ENCODE measurements at regions not wholly inside any gene's neighbourhood (a gene's known extent, or its start where the extent isn't known, plus 50 kb on each side); places are given as distances from the start of the nearest gene placed in this dataset.

DNA sequence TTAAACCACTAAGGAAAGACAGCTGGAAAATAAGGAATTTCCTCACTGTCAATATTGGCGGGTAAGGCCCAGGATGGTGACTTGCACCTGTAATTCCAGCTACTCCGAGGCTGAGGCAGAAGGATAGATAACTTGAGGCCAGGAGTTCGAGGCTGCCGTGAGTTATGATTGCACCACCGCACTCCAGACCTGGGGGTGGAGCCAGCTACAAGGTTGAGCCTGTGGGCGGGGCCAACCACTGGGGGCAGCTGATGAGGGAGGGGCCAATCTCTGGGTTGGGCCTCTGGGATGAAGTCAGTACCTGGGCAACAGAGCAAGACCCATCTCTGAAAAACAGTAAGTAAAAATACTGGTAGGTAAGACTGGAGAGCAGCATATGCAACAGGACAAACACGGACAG lies 80.1 kb upstream of the ADO start:
- H2BK20ac ChIP-seq (ENCODE audit: low read depth, low read length, poor library complexity, severe bottlenecking) = no peak overlapping the region
- H3K4ac ChIP-seq (ENCODE audit: low read depth, low read length) = no peak overlapping the region
- no peak overlapping the region for H2BK120ac ChIP-seq (ENCODE audit: low read depth, low read length, poor library complexity, severe bottlenecking)
- H4K91ac ChIP-seq (ENCODE audit: insufficient read length, low read depth, low read length) = no peak overlapping the region
- no peak overlapping the region for H2BK15ac ChIP-seq (ENCODE audit: low read depth, low read length)
- H2AFZ ChIP-seq (ENCODE audit: low read length) = no peak overlapping the region
- H4K8ac ChIP-seq (replicated peaks; ENCODE audit: insufficient read length, low read depth, low read length) = no peak overlapping the region
- no peaks in the 10 kb centered on the region for H3K4me1 ChIP-seq (ENCODE audit: insufficient read depth, low read length)
- no peak overlapping the region for H3K18ac ChIP-seq (ENCODE audit: insufficient read length, low read depth, low read length)
- no peak overlapping the region for H3K14ac ChIP-seq (ENCODE audit: insufficient read depth, low read length)
- H3K79me2 ChIP-seq (ENCODE audit: insufficient read depth, low read length) = no peaks in the 10 kb centered on the region
- H3K79me1 ChIP-seq (ENCODE audit: insufficient read depth, low read depth, low read length, poor library complexity, severe bottlenecking) = no peaks in the 10 kb centered on the region
- Mint-ChIP-seq H3K27me3 (ENCODE audit: low read depth) (no peaks in the 10 kb centered on the region; the same call in 1 of the 2 replicates), H3K27ac (no peak overlapping the region), H3K4me1 (no peaks in the 10 kb centered on the region), H3K4me3 (no peak overlapping the region), H3K9me3 (no peaks in the 10 kb centered on the region), H3K36me3 (ENCODE audit: insufficient read depth in 1 of 3, low read depth in 3 of 3) (no peaks in the 10 kb centered on the region)
- no peak overlapping the region for H3K9ac ChIP-seq (ENCODE audit: extremely low read depth, insufficient read length, low read length)
- H3K4me2 ChIP-seq (ENCODE audit: insufficient read depth, insufficient read length, low read length) = no peak overlapping the region
- H2BK5ac ChIP-seq (ENCODE audit: insufficient read length, low read length) = no peak overlapping the region
- H2AK5ac ChIP-seq (ENCODE audit: insufficient read length, low read length) = no peak overlapping the region
- H3K23ac ChIP-seq (ENCODE audit: insufficient read length, low read depth, low read length) = no peak overlapping the region
- TF ChIP-seq, protein P1, sequence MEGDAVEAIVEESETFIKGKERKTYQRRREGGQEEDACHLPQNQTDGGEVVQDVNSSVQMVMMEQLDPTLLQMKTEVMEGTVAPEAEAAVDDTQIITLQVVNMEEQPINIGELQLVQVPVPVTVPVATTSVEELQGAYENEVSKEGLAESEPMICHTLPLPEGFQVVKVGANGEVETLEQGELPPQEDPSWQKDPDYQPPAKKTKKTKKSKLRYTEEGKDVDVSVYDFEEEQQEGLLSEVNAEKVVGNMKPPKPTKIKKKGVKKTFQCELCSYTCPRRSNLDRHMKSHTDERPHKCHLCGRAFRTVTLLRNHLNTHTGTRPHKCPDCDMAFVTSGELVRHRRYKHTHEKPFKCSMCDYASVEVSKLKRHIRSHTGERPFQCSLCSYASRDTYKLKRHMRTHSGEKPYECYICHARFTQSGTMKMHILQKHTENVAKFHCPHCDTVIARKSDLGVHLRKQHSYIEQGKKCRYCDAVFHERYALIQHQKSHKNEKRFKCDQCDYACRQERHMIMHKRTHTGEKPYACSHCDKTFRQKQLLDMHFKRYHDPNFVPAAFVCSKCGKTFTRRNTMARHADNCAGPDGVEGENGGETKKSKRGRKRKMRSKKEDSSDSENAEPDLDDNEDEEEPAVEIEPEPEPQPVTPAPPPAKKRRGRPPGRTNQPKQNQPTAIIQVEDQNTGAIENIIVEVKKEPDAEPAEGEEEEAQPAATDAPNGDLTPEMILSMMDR (conservative IDR thresholded peaks at IDR 0.05) = no peak
- no peak overlapping the region for H2BK12ac ChIP-seq (ENCODE audit: insufficient read length, low read depth, low read length)
- H3K23me2 ChIP-seq (ENCODE audit: insufficient read length, low read depth, low read length, poor library complexity, severe bottlenecking) = no peaks in the 10 kb centered on the region
- no peaks in the 10 kb centered on the region for H3K27me3 ChIP-seq (ENCODE audit: insufficient read depth, low read length)
- no peak for DNase-seq
- H3T11ph ChIP-seq (ENCODE audit: low read length) = no peak overlapping the region
- no CpG with 5 or more reads among the region's 7 CpGs for WGBS (ENCODE audit: extremely low coverage, insufficient read length, low lambda C conversion rate)
- H3K56ac ChIP-seq (ENCODE audit: insufficient read length, low read depth, low read length) = no peak overlapping the region
- no peak overlapping the region for H3K27ac ChIP-seq (ENCODE audit: insufficient read length, low read depth, low read length)
- H3K9me3 ChIP-seq (ENCODE audit: control insufficient read depth, low read depth, low read length) = no peaks in the 10 kb centered on the region
- no peaks in the 10 kb centered on the region for H4K20me1 ChIP-seq (ENCODE audit: control insufficient read depth, insufficient read depth, insufficient read length)
- H4K5ac ChIP-seq (ENCODE audit: insufficient read length, low read depth, low read length) = no peak overlapping the region

Data from H9 (cell line).